ENCODE measurements at regions not wholly inside any gene's neighbourhood (a gene's known extent, or its start where the extent isn't known, plus 50 kb on each side); places are given as distances from the start of the nearest gene placed in this dataset.
"Not testable (repeated sequence)": the region's sequence is repeated elsewhere in the genome, so short reads cannot be mapped to it uniquely, and the experiment has no call there.

- DNase-seq, result no peak
Measured at GRCh38 chr14:38001501-38001900, 206.2 kb upstream of the SSTR1 start.

GRCh38 chr14:38003746-38004609 is 203.7 kb upstream of the SSTR1 start:
- no peak for DNase-seq

GRCh38 chr14:38004610-38004879 is 203.2 kb upstream of the SSTR1 start:
- DNase-seq, result no peak

- DNase-seq, result not testable (repeated sequence)
Measured at GRCh38 chr14:38011156-38011555, 196.5 kb upstream of the SSTR1 start.

GRCh38 chr14:38012056-38012455 is 195.6 kb upstream of the SSTR1 start:
- DNase-seq, result no peak

GRCh38 chr14:38016497-38016896 is 191.2 kb upstream of the SSTR1 start:
- DNase-seq, result no peak

- no peak for DNase-seq
Measured at GRCh38 chr14:38021861-38022260, 185.8 kb upstream of the SSTR1 start.

- DNase-seq, result no peak
Measured at GRCh38 chr14:38022775-38023174, 184.9 kb upstream of the SSTR1 start.

GRCh38 chr14:38038171-38038570 is 169.5 kb upstream of the SSTR1 start:
- no peak for DNase-seq

GRCh38 chr14:38038986-38039385 is 168.7 kb upstream of the SSTR1 start:
- DNase-seq, result no peak

- no peak for DNase-seq
Measured at GRCh38 chr14:38039496-38039895, 168.2 kb upstream of the SSTR1 start.

- no peak for DNase-seq
Measured at GRCh38 chr14:38040411-38040810, 167.3 kb upstream of the SSTR1 start.

GRCh38 chr14:38042322-38042721 is 165.4 kb upstream of the SSTR1 start:
- DNase-seq, result no peak

GRCh38 chr14:38044710-38045109 is 163.0 kb upstream of the SSTR1 start:
- DNase-seq, result no peak

- no peak for DNase-seq
Measured at GRCh38 chr14:38045461-38045860, 162.2 kb upstream of the SSTR1 start.

- DNase-seq, result no peak
Measured at GRCh38 chr14:38046160-38046559, 161.5 kb upstream of the SSTR1 start.

- DNase-seq, result no peak
Measured at GRCh38 chr14:38047195-38047902, 160.4 kb upstream of the SSTR1 start.

- no peak for DNase-seq
Measured at GRCh38 chr14:38053666-38054065, 154.0 kb upstream of the SSTR1 start.

- no peak for DNase-seq
Measured at GRCh38 chr14:38056270-38056669, 151.4 kb upstream of the SSTR1 start.

- DNase-seq, result not testable (repeated sequence)
Measured at GRCh38 chr14:38062223-38062622, 145.5 kb upstream of the SSTR1 start.

- DNase-seq, result no peak
Measured at GRCh38 chr14:38063711-38064320, 143.9 kb upstream of the SSTR1 start.

GRCh38 chr14:38065106-38065762 is 142.5 kb upstream of the SSTR1 start:
- DNase-seq, result no peak

GRCh38 chr14:38070061-38070588 is 137.6 kb upstream of the SSTR1 start:
- DNase-seq, result no peak

All from NCI-H510A (cell line).